GM19328 (cell line): ENCODE measurements at regions not wholly inside any gene's neighbourhood (a gene's known extent, or its start where the extent isn't known, plus 50 kb on each side); places are given as distances from the start of the nearest gene placed in this dataset.

Experiments used
- ATAC-seq: cut with Tn5 transposase; IDR thresholded peaks from one replicate; pipeline ENCODE4 v1.9.1; 2021; ENCODE audit warnings: mild to moderate bottlenecking, moderate library complexity; ENCODE audit not compliant: unreplicated experiment

DNA sequence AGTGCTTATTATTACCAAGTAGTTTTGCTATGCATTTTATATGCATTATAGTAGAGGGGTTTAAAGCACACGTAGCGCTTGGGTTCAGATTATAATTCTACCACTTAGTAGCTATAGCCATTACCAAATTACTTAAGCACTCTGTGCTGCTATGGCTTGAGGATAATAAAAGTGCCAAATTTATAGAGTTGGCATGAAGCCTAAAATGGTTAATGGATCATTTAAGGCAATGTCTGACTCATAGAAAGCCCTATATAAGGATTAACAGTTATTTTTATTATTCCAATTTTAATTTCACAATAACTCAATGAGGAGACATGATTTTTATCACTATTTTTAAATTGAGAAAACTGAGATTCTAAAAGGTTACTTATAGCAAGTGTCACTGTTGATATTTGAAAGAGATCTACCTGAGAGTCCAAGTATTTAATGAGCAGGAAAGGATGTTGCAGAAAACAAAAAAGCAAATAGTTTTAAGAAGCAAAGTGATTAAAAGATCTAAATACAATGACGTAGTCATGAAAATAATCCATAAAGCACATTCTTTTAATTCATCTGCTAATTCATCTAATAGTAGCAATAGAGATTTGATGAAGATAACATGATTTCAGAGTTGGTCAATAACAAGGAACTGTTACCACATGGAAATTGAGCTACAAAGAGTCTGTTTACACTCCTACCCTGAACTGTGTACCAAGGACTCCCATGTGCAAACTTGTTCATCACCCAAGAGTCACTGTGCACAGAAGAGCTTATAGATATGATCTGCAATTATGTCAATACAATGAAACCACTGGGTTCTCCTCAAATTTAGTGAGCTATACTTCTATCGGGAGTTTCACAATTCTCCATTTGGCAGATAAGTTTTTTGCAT, 78.8 kb upstream of the DTNA start:
- no peak for ATAC-seq

DNA sequence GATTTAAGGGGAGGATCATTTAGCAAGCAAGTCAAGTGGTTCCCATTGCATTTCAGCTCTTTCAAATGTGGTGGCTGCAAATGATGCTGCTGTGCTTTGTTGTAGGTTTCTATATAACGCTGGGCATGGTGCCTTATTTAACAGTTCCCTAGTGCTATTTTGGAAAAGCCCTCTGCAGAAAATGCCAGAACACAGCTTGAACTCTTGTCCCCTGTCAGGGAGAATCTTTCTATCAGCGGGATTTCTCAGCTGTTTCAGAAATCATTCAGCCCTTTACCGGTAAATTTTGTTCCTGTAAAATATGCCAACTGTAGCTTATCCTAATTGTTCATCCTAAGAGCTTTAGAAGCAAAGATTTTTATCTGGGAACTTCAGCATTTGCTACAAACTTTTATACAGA, 77.8 kb upstream of the DTNA start:
- ATAC-seq: no peak

DNA sequence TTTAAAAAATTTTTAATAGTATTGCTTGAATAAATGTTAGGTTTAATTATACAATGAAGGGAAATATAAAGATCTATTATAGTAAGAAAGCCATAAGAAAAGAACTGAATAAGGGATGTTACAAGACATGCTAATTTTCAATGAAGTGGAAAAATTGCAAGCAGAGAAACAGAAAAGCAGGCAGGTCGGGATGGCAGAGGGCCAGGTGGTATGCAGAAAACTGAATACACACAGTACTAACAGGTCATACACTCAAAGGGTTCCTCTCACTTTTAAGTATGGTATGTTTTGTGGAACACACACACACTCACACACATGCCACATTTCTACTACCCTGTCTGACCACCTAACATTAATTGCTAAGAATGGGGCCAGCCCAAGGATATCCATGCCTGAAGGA, 76.7 kb upstream of the DTNA start:
- no peak for ATAC-seq

DNA sequence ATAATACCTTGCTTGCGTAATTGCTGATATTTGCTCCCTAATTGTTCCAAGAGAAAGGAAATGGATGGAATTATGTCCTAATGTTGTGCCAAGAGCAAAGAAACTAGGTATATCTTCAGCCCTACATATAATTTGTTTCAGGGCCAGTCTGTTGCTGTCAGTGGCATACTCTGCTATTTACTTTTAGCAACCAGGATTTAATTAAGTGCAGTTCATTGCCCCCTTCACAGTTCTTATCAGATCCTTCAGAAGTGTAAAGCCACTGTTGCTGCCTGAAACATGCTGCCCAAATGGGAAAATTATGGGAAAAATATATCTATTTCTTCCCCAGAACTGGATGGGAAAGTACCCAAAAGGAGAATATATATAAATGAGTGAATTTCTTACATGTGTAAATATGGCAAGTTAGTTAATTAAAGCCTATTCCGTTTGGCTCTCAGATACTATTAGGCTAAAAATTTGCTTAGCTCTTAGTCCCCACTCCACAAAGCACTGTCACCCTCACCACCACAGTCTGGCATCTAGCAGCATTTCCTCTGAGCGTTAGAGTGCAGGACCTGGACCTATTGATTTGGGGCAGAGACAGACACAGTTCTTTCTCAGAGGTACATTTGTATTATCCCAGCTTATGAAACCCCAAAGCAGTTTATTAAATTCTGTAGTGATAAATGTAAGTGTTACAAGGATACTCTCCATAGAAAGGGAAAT, 72.8 kb upstream of the DTNA start:
- ATAC-seq: no peak

DNA sequence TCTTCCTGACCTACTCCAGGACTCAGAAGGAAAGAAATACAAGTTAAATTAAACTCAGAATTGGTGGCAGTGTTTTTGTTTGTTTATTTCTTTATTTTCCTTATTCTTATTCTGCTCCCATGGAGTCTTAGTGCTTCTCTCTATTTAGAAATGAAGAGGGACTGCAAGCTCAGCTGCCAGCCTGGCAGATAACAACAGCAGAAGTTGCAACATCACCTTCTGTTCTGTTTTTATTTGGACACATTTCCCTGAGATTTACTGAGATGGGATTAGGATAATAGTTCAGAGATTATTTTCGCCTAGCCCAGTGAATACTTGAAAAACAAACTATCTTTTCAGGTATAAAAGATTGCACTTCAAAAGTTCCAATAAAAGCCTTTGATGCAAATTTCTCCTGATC, 70.4 kb upstream of the DTNA start:
- ATAC-seq: no peak

DNA sequence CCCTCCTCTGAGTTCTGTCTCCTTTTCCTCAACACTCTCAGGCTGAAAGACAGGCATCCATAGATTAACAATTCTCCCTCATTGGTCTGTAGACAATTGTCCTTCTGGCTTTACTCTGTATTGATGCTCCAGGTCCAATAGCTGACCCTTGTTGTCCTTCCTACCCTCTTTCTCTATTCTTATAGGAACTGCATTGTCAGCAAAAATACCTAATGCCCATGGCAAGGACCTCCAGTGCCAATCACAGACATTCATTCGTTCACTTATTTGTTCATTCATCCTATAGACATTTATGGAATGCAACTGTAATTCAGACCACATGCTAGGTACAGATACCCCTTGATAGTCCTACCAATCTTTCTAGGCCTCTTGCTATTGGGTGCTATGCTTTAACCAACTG, 69.8 kb upstream of the DTNA start:
- ATAC-seq: no peak

DNA sequence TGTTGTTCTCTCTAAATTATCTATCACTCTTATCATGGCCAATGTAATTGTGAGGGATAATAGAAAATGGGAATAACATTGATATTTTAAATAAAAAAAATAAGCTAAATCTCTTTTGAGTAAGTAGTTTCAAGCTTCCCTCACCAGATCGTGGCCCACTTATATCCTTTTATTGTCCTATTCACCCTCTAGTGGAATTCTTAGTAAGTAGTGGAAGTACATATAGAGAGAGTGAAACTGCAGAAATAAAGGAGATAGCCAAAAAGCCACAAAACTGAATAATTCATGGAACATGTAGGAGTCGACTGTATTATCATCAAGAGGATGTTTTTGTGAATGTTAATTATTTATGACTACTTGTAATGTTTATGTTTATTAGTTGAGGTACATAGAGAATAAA, 66.1 kb upstream of the DTNA start:
- no peak for ATAC-seq

DNA sequence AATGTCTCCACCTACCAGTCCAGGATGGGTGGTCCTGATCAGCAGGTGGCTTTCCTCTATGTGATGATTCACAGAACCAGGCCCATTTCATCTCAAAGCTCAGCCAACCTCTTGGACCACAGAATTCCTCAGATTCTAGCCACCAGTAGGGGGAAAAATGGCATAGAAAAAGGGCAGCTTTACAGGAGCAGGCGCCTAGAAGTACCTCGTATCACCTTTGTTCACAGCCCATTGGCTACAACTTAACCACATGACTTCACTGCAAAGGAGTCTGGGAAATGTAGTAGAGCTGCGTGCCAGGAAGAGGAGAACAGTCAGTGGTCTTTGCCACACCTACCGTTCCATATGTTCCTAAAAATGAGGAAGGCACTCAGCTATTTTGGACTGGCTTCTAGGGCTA, 62.8 kb upstream of the DTNA start:
- no peak for ATAC-seq

DNA sequence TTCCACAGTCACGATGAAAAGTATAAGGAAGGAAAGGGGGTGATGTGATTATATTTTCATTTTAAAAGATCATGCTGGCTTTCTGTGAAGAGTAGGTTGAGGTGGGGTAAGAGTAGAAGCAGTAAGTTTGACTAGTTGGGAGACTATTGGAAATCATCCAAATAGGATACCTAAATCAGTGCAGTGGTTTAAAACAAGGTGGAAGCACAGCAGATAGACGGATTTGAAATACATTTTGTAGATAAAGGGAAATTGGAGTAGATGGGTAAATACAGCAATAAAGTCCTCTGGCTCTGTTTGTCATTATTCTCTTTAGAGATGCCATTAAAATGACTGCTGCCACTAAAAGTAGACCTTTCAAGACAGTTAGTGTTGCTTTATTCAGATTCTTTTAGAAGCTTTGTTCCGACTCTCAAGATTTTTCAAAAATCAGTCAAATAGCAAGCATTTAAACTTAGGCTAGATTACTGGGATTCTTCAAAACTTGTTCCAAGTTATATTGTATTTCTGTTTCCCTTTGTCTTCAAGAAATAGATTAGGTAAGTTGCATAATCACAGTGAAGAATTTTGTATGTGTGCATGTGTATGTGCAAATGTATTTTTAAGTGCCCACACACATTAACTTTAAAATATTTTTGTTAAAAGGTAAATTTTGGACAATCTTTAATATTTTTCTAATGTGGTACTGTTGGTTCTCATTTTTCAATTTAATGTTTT, 61.7 kb upstream of the DTNA start:
- no peak for ATAC-seq

DNA sequence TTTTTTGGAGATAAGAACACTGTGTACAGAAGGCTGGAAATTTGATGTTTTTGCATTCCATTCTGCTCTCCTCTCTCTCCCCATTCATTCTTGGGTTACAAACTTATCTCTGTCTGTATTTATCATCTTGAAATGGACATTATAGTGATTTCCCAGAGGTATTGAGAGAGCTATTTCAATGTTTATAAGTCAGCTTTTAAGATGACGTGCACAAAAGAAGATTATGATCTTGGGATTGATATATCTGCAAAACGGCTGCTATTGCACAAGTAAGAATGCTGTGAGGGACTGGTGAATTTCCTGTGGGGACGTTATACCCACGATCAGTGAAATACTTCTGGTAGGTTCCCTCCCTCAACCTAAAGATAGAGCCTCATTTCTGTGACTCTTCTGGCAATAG, 61.0 kb upstream of the DTNA start:
- no peak for ATAC-seq

DNA sequence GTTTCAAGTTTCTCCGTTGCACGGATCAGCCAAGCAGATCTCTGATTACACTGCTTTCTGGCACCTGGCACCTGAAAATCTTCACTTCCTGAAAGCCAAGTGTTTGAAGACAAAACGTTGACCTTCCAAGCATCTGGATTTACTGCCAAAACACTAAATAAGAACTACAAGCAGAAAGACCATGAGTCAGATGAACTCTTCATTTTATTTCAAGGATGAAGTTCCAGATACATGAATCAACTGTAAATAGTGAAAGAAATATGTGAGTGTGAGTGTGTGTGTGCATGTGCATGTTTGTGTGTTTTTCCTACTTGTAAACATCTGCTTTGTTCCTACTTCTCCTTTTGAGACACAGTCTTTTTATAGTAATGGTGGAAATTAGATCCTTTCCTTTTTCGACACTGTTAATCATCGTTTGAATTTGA, 60.0 kb upstream of the DTNA start:
- ATAC-seq: no peak

DNA sequence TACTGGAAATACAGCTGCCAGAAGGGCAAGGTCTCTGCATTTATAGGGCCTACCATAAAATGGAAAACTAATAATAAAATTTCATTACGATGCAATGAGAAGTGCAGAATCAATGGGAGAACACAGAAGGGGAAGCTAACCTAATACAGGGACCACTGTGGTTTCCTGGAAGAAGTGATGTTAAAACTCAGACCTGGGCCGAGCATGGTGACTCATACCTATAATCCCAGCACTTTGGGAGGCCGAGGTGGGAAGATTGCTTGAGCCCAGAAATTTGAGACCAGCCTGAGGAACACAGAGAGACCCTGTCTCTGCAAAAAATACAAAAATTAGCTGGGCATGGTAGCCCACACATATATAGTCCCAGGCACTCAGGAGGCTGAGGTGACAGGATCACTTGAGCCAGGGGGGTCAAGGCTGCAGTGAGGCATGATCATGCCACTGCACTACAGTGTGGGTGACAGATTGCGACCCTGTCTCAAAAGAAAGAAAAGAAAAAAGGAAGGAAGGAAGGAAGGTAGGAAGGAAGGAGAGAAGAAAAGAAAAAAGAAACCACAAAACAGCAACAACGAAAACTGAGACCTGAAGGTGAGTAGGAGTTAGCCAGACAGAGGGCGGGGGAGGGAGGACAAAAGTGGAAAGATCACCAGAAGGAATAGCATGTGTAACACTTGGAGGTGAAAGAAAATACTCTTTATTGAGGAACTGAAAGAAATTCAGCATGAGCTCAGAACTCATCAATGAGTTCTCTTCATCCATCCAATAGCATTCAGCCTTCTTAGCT, 58.3 kb upstream of the DTNA start:
- no peak for ATAC-seq

DNA sequence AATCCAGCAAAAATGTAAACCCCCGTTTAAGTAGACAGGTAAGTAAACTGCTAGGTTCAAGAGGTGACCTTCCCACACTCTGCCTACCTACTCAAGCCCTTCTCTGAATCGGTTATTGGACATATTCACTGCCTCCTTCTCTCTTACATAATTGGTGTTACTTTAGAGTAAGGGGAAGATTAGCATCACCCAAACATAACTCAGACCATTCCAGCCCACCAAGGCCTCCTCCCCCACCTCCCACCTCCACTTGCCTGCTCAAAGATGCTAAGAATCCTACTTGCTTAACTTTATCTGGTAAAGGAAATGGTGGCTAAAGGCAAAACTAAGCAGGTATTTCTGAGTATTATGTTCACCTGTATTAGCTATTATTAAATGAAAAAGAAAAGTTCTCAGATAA, 55.0 kb upstream of the DTNA start:
- no peak for ATAC-seq

DNA sequence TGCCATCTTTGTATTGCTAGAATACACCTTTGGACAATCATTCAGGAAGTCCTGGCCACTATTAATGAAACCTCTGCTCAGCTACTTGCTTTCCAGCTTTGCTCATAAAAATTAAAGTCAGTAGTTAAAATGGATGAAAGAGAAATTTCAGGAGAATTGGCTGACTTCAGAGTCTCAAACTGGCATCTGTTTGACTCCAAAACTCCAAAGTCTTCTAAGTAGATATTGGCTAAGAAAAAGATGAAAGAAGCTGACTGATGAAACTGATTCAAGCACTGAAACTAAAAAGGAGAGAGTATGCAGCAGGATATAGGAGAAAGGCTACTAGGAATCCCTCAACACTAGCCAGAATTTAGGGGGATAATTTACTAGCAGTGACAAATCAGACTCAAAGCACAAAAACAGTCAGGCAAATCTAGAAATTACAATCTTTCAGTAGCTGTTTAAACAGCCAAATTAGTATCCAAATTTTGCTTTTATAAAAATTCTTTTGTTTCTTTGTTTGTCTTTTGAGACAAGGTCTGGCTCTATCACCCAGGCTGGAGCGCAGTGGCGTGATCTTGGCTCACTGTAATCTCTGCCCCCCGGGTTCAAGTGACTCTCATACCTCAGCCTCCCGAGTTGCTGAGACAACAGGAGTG, 52.1 kb upstream of the DTNA start:
- ATAC-seq: no peak

DNA sequence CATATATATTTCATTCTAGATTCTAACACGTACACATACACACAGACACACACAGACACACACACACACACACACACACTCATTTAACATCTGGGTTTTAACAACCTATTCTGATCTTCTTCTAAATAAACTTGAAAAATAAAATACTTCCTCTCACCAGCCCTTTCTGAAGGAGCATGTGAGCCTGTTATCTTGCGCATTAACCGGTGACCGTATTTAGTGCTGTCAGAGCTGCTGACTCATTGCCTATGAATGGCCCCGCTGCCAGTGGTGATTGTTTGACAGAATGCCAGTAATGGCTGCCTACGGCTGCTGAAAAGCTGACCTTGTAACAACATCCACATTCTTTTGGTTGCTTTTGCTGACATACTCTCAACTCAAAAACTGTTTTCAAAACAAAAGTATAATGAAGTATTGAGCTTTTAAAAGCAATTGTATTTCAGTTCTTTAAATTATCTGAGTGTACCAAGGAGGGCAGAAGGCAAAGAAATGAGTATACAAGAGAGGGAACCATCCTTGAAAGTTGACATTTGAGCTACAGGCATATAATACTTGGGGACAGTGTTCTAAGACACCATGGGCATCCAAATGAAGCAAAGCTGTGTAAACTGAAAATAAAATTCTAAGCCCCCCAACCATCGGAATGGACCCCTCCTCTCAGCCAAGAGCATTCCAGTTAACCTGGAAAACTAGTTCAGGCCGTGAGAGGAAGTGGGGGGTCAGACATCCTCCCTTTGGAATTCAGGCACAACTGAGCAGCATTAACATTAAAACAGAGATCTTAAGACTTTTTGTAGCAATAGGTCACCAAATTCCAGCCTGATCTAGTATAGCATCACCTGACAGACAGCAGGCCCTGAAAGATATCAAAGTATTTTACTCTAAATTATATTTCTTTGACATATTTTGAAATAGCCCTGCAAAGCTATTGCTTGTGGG, 50.2 kb upstream of the DTNA start:
- ATAC-seq: no peak
